GM18520 (cell line): ENCODE measurements at regions not wholly inside any gene's neighbourhood (a gene's known extent, or its start where the extent isn't known, plus 50 kb on each side); places are given as distances from the start of the nearest gene placed in this dataset.

ENCODE experiments used
- ATAC-seq: cut with Tn5 transposase; IDR thresholded peaks from one replicate; pipeline ENCODE4 v1.9.1; 2021; ENCODE audit not compliant: unreplicated experiment

DNA sequence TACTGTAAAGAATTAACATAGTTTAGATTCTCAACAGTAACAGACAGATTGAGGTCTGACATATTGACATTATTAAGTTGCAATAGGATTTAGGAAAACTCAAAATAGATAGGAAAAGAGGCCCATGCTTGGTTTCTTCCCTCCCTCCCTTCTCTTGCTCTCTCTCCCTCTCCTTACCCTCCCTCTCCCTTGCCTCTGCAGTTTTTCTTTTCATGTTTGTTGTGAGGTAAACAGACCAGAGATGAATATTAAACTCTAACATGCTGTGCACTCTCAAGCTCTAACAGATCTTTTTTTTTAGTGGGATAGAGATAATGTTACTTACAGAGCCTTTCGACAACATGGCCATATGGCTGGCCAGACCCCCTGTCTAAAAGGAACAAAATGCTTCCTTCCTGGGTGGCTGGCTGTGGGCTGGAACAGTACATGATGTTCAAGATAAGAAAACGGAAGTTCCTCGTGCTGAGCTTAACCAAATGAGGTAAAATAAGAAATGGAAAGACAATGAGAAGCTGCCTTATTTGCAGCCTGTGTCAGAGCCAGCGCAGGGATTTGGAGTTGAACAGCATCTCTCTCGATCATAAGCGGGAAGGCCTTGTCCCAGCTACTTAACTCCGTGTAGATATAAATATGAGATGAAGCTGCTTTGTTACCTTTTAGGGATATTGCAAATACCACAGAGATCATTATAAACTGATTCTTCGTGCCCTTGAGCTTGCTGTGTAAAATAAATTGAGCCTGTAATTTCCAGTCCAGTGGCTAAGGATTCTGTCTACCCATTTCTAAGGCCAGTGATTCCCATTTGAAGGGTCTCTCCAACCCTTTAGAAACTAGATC lies 391.9 kb upstream of the NPVF start:
- no peak for ATAC-seq

DNA sequence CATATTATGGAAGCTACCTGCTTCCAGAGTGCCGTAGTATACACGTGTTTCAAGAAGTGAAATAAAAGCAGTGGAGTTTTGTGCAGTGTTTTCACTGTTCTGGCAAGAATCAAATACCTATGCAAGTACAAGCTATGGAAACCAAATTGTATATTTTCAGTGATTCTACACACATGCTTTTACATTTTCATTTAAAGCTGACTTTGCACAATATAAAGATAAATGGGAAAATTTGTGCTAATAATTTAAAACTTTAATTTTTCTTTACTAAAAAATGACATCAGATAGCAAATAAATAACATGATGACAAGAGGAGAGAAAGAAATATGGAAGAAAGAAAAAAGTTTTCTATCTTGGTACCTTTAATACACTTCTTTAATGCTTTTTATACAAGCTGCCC lies 393.7 kb upstream of the NPVF start:
- no peak for ATAC-seq

DNA sequence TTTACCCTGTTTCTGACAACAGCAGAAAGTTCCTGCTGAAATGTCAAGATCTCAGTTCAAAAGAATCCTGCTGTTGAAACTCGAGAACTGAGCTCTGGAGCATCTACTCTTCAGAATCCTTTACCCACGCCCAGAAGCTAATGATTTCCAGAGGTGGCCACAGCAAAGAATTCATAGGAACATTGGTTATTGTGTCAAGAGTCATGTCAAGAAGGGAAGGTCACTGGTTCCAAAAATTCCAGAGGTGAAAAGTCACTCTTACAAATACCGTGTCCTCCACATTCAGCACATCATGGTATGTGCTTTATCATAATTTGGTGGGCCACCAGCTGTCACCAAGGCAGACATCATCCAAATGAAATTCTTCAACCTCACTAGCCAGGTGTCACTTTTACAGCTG lies 394.4 kb upstream of the NPVF start:
- no peak for ATAC-seq

DNA sequence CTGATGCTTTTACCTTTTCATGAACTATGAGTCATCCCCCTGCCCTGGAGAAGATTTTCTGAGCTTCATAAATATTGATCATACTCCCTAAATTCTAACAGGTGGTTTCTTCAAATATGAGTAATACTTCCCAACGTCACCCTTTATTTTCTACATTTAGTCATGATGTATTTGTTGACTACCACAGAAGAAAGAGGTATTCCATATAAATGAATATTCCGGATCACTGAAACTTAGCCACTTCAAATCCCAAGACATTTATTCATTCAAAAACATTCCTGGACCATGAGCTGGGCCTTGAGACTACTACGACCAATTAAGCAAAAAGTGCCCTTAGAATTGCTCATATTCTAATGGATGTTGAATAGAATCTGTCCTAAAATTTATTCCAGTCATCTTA lies 395.8 kb upstream of the NPVF start:
- ATAC-seq = no peak

DNA sequence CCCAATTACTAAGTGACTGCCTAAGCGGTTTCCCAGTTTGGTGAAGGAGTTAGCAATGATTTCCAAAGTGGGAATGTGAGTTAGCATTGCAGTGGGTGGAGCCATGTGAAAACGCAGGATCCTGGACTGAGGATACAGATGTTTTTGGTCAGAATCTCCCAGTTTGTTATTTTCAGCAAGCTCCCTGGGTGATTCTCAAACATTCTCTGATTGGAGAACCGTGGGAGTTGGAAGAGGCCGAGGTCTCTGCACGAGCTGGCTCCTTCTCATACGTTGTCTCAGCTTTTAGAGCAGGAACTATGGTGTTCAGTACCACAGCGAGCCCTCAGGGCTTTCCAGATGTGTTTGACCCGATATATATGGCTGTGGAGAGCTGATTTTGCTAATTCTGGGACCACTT lies 396.5 kb upstream of the NPVF start:
- no peak for ATAC-seq

DNA sequence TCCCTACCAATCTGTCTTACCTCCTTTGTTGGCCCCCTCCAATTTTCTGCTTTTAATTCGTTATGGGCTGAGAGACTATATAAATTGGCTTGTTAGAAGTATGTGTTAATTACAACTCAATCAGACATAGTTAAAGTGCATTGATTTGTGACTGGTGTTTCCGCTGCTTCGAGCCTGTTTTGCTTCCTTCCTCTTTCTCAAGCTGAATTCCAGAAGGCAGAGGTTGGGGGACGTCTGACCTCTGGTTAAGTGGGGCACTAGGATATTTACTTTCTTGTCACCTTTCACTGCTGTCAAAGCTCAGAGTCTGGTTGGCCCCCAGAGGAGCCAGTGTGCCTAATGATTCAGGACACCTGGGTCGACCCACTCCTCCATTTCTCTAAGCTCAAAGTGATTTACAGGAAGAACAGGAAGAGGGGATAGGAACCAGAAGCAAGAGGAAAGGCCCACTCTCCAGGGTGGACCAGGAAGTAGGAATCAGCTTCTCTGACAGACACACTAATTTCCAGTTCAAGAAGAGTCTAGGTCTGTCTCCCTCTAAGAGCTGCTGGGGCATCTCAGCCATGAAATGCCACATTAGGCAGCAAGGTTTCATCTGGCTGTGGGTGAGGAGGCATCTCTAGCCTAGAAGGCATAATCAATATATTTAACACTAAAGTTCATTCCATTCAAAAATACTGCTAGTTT lies 397.2 kb upstream of the NPVF start:
- no peak for ATAC-seq

DNA sequence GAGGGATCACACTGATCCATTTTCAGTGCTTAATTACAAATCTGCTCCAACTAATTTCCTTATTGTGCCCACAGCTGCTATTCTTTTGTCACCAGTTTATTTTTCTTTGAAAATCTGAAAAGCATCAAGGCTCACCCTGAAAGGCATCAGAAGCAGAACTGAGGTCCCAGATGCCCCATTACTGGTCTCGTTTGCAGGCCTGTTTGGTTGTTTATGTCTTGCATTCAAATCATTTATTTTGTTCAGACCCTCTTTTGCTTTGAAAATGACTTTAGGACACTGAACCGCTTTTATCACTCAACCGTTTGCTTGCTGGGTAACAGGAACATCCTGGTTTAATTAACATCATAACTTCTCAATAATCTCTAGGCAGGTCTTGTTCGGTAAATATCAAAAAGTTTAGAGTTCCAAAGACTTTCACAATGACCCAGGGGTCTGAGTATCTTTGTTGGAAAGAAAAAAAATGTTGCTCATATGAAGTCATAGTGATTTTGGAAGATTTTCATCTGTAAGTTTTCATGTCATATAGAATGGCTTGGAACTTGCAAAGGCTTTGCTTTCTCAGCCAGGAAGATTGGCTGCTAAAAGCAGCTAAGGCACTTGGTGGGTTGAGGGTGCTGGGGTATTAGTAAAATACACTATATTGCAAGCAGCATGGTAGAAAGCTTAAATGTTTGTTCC lies 398.3 kb upstream of the NPVF start:
- no peak for ATAC-seq

DNA sequence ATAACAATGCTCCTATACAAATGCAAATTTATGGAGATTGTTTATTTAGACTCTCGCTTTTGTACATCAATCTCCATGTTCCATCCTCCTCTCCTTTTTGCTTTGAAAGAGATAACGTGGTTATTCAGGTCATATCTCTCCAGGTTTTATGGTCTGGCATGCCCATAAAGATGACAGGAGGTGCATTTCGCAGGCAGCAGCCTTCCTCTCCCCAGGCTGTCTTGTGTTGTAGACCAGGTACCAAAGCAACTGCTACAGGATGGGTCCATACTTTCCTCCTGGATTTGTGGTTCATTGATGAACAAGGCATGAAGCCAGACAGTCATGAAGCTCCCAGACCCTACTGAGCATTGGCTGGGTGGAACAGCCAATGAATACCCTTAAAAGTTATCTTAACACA lies 400.2 kb upstream of the NPVF start:
- ATAC-seq = no peak

DNA sequence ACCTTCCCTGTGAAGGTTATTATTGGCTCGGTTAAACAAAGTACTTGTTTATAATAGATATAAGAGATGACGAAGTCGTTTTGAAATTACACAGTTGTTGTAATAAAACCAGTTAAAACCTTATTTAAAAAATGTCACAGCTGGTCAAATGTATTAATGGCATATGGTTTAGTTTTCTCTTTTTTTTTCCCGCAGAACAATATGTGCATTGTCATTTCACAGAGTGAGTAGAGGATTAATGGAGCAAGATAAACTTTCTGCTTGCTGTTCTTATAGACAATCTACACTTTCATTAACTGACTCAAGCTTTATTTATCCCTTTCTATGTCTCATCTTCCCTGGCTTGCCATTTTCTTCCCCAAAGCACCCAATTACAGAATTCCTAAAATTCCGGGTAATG lies 404.3 kb upstream of the NPVF start:
- no peak for ATAC-seq

DNA sequence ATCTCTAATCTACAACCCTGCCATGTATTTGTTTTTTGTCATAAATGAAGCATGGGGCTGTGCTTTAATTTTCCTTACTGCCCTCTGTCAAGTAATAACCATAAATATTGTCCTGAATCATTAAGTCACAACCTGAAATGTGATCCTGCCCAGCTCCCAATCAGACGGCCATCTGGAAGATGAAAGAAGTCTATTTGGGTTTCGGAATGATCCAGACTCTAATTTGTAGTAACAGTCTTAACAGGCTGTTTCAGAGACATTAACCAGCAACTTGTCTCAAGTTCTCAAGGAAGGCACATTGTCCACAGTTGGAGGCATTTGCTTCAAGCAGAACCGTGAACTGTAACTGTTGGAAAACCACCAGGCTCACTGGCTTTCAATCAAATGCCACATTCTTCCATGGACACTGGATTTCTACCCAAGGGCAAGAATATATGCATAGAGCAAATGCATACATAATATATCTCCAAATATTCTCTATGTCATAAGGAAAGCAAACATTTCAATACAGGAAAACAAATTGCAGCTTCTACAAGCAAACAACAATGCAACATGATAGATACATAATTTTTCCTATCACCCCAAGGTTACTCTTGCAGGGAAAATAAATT lies 405.2 kb upstream of the NPVF start:
- ATAC-seq = no peak

DNA sequence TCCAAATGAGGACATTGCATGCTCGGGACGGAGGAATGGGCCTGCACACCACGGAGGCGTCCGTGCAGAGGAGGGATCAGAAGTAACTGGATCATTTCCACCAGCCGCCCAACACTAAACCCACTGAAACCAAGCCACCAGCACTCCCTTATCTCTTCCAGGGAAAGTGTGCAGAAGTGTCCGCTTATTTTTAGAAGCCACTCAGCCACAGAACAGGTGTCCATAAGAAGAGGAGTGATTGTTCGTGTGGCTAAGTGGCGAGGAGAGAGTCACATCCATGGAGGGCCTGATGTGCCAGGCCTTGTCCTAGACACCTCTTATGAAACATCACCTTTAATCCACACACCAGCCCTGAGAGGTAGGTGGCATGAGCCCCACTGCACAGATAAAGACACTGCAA lies 407.9 kb upstream of the NPVF start:
- no peak for ATAC-seq

DNA sequence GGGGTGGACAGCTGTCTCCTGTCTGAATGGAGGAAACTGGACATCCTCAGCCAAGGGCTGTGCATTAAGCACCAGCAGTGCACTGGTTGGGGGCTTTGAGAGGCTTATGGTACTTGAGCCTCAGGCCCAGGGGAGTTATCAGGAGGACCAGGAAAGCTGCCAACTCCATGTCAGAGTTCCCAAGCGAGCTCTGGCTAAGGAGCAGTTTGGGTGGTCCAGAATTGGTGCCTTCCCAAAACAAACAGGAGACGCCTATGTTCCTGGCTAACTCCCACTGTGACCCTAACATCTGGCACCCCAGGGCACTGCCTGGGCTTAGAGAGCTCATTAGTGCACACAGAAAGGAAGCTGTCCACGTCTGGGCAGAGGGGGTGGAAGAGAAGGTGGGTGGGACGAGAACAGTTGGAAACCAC lies 408.6 kb upstream of the NPVF start:
- ATAC-seq = no peak

DNA sequence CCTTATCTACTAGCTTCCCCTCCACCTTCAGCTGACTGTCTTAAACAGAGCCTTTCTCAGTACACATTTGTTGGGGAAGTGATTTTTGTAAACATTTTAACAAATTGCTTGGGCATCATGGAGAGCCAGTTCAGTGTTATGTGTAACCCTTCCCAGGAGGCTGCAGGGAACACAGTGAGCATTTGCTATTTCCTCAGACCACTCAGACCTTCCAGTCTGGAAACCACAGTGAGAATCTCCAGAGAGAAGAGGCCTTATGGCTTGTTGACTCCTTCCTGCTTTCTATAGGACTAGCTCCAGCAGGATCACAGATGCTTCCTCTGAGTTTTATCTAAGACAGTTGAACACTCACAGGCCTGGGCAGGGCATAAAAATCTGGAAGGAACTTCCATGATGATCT lies 409.8 kb upstream of the NPVF start:
- ATAC-seq = no peak

DNA sequence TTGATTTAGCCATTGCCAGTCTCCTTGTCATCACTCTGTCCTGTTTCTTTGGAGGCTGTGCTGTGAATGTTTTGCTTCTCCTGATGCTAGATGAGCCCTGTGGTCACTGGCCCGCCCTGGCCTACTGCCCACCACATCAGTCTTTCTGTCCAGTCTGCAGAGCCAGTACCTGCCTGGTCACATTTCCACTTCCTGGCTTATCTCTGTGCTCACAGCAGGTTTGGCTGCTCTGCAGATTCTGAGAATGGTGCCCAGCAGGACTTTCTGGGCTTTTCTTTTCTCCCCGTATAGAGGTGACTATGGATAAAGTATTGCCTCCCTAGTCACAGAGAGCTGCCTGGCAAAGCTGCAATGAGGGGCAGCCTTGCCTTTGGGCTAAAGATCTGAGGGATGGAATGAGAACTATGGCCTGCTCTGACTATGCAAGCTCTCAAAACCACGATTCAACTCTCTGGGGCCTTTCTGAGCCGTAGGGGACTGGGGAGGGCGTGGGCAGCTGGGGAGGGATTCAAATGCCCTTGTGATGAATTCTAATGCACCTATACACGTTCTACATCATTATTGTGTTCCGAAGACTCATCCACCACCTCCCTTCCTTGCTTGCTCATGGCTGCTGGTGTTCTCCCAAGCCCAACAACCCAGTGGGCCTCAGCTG lies 410.4 kb upstream of the NPVF start:
- no peak for ATAC-seq

DNA sequence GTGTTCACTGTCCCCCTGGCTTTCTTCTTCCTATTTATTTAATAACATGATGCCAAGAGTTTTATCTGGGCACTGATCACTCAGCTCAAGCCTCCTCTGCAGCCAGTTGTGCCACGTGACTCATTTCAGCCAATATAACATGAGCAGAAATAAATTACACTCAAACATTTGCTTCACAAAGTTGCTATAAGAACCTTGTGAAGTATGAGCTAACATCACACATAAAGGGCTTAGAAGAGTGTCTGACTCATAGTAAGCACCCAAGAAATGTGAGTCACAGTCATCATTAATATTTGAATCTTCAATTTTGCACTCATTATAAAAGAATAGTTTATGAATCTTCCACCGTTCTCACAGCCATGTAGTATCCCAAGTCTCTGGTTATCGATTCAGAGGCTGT lies 414.6 kb upstream of the NPVF start:
- ATAC-seq = no peak

DNA sequence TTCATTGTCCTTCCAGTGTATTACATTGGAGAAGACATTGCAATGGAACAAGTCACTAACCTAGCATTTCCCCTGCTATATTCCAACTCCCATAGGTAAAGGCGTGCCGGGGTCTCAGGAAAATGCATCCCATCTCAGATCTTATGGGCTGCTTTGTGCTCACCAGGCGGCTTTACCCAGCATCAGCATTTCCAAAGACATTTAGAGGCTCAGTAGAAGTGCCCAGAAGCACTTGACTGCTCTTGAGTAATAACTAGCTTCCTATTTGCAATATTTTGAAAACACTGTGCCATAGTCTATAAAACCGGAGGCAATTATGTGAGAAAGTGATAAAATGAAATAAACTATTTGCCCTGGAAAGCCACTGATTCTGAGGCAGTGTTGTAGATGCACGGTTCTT lies 415.0 kb upstream of the NPVF start:
- ATAC-seq = no peak

DNA sequence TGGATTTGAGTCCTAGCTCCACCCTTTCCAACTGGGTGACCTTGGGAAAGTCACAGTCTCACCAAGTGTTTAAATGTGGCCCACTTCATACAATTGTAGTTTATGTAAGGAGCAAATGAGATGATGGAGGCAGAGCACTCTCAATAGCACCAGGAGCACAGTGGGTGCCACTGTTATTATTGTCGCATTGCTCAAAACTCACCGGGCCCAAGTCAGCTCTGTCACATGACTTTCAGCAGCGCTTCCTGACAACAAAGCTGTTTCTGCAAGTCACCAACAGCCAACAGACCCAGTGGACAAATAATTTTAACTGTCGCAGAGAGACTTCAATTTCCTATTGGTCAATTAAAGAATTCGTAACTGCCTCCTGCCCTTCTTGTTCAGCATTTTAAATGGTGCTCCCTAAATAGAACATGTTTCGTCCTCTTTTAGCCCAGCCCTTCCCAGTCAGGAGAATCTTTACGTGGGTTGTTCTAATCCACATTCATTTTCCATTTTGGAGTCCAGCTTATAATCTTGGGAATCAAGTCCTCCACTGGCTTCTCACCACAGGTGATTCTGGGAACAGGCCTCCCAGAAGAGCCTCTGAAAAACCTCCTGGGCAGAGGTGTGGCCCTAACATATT lies 415.6 kb upstream of the NPVF start:
- no peak for ATAC-seq

DNA sequence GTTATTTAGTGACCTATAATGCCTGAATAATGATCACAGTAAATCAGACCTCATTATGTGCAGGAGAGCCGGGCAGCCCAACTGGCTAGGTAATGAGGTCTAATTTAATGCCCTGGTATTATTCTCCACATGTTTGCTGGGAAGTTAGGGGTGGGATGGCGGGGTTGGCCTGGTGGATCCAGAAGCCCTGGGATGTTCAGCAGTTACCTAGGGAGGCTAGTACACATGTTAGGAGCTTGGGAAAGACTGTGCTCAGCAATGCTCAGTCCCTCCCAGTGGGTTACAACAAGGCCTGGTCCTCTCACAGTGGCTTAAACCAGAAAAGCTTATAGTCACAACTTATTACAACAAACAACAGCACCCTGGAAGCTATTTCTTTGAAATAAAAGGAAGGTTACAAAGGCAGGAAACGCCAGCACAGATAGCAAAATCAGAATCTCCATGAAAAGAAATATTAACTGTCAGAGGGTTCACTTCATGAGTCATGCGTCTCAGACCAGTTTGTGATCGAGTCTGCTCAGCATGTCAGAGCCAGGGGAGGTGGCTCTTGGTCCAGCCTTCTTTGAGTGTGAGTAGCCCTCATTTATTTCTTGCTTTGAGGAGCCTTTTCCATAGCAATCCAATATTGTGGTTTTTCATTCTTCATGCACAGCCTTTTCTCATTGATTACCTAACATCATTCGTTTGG lies 418.6 kb upstream of the NPVF start:
- no peak for ATAC-seq

DNA sequence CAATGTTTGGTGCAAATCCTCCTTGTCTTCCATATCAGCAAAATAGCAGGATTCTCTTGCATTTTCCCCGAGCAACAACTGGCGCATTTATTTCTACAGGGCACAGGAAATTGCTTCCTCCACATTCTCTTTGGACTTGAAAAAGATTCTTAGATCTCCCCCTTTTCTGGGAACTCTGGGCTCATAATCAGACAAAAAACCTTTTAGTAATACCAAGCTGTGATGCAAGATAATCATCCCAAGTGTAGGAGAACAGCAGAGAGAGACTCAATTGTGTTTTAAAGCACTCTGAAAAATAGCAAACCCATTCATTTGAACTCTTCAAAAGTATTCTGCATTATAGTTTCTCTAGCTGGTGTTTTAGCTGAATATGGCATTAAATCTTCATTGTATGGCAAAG lies 419.6 kb upstream of the NPVF start:
- ATAC-seq = no peak

DNA sequence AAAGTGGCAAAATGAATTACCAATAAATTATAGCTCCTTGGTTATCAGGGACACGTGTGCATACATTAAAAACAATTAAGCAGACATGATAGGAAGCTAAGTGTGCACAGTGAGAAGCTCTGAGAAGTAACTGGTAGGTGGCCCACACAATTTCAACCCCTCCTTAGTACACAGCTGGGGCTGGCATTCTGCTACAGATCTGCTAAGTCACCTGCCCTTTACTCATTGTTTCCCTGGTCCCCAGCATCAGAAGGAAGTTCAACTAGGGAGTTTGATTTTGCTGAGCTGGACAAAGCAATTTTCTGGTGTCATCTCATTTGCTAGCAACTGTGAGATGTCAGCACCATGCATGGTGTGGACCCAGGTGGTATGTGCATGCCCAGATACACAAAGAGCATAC lies 424.1 kb upstream of the NPVF start:
- ATAC-seq = no peak
